ENCODE measurements at regions not wholly inside any gene's neighbourhood (a gene's known extent, or its start where the extent isn't known, plus 50 kb on each side); places are given as distances from the start of the nearest gene placed in this dataset.
A peak's percentile ranks its signal among the peaks of the same experiment; 100 is the strongest.

- intact Hi-C loops (cut with DNase I; ENCODE audit: low total_unique reads): no loop called here
- TF ChIP-seq POLR2A (IDR thresholded peaks at IDR 0.05): no peak
- no peak for TF ChIP-seq CTCF (IDR thresholded peaks at IDR 0.05)
- peak in 1 of 2 donors; percentile 14 for DNase-seq (ENCODE audit: low spot score in 2 of 2)
- H3K4me3 ChIP-seq (ENCODE audit: low read depth, poor library complexity, severe bottlenecking): no peak overlapping the region
- 62 to 92% methylated on average over 3 of the region's 3 CpGs for WGBS, 2 donors
Observed at GRCh38 chr22:17318817-17319216, 50.4 kb upstream of the CECR2 start.

- 79 to 80% methylated on average over 7 of the region's 7 CpGs for WGBS, 2 donors
Observed at GRCh38 chr22:17315310-17315709, 54.0 kb upstream of the CECR2 start.

GRCh38 chr22:17314487-17314886 lies 54.8 kb upstream of the CECR2 start:
- H3K4me3 ChIP-seq (ENCODE audit: low read depth, poor library complexity, severe bottlenecking): no peak overlapping the region
- no peak for TF ChIP-seq CTCF (IDR thresholded peaks at IDR 0.05)
- TF ChIP-seq POLR2A (IDR thresholded peaks at IDR 0.05): no peak
- intact Hi-C loops (cut with DNase I; ENCODE audit: low total_unique reads): no loop called here
- WGBS, 2 donors: 93 to 94% methylated on average over 9 of the region's 9 CpGs
- peak in 1 of 2 donors; percentile 6 for DNase-seq (ENCODE audit: low spot score in 2 of 2)

More at GRCh38 chr22:17315310-17315709, 54.0 kb upstream of the CECR2 start:
- H3K4me3 ChIP-seq (ENCODE audit: low read depth, poor library complexity, severe bottlenecking): no peak overlapping the region
- intact Hi-C loops (cut with DNase I; ENCODE audit: low total_unique reads): no loop called here
- TF ChIP-seq CTCF (IDR thresholded peaks at IDR 0.05): no peak
- no peak for TF ChIP-seq POLR2A (IDR thresholded peaks at IDR 0.05)
- peak in 1 of 2 donors; percentile 68 for DNase-seq (ENCODE audit: low spot score in 2 of 2)

- no peak overlapping the region for H3K4me3 ChIP-seq (ENCODE audit: low read depth, poor library complexity, severe bottlenecking)
- DNase-seq (ENCODE audit: low spot score in 2 of 2): peak in 1 of 2 donors; percentile 56
- WGBS, 2 donors: 80 to 83% methylated on average over 14 of the region's 14 CpGs
- intact Hi-C loops (cut with DNase I; ENCODE audit: low total_unique reads): no loop called here
- TF ChIP-seq CTCF (IDR thresholded peaks at IDR 0.05) (no peak), POLR2A (IDR thresholded peaks at IDR 0.05) (no peak)
Observed at GRCh38 chr22:17313626-17314025, 55.6 kb upstream of the CECR2 start.

- TF ChIP-seq POLR2A (IDR thresholded peaks at IDR 0.05) (no peak), CTCF (IDR thresholded peaks at IDR 0.05) (no peak)
- WGBS, 2 donors: 73 to 75% methylated on average over 9 of the region's 9 CpGs
- no peak for DNase-seq (ENCODE audit: low spot score in 2 of 2)
- intact Hi-C loops (cut with DNase I; ENCODE audit: low total_unique reads): no loop called here
- no peak overlapping the region for H3K4me3 ChIP-seq (ENCODE audit: low read depth, poor library complexity, severe bottlenecking)
Observed at GRCh38 chr22:17307566-17307965, 61.7 kb upstream of the CECR2 start.

- peak in 1 of 2 donors; percentile 42 for DNase-seq (ENCODE audit: low spot score in 2 of 2)
- intact Hi-C loops (cut with DNase I; ENCODE audit: low total_unique reads): no loop called here
- 86 to 91% methylated on average over 5 of the region's 5 CpGs for WGBS, 2 donors
- H3K4me3 ChIP-seq (ENCODE audit: low read depth, poor library complexity, severe bottlenecking): no peak overlapping the region
- TF ChIP-seq CTCF (IDR thresholded peaks at IDR 0.05): no peak
- TF ChIP-seq POLR2A (IDR thresholded peaks at IDR 0.05): no peak
Observed at GRCh38 chr22:17305076-17305475, 64.2 kb upstream of the CECR2 start.

Measured in lower leg skin (tissue), 4 donors.